D721Med (cell line): ENCODE measurements at regions not wholly inside any gene's neighbourhood (a gene's known extent, or its start where the extent isn't known, plus 50 kb on each side); places are given as distances from the start of the nearest gene placed in this dataset.
"Not testable (repeated sequence)": the region's sequence is repeated elsewhere in the genome, so short reads cannot be mapped to it uniquely, and the experiment has no call there.

ENCODE experiments used
- DNase-seq: peaks from one replicate; pipeline ENCODE4 v3.0.0; 2011; ENCODE audit warnings: low spot score; ENCODE audit not compliant: insufficient read length
- FAIRE-seq: peaks from 2 replicates; lab custom pipeline; 2011; peaks lifted over from hg19 to GRCh38; lab: Jason Lieb, UNC
- TF ChIP-seq, protein P1 (sequence below): IDR thresholded peaks from 2 replicates; pipeline ENCODE4 v1.5.1; 2012; ENCODE audit warnings: mild to moderate bottlenecking, control low read depth; ENCODE audit not compliant: insufficient read depth; ENCODE audit errors: missing control alignments

DNA sequence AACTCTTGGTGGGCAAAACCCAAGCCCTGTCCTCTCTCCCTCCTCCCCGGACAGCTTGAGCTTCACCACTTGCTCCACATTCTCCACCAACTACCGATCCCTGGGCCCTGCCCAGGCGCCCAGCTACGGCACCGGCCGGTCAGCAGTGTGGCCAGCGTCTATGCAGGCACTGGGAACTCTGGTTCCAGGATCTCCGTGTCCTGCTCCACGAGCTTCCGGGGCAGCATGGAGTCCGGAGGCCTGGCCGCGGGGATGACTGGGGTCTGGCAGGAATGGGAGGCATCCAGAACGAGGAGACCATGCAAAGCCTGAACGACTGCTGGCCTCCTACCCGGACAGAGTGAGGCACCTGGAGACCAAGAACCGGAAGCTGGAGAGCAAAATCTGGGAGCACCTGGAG, 68.9 kb upstream of the RTL6 start:
- no peak for FAIRE-seq
- TF ChIP-seq, protein P1, sequence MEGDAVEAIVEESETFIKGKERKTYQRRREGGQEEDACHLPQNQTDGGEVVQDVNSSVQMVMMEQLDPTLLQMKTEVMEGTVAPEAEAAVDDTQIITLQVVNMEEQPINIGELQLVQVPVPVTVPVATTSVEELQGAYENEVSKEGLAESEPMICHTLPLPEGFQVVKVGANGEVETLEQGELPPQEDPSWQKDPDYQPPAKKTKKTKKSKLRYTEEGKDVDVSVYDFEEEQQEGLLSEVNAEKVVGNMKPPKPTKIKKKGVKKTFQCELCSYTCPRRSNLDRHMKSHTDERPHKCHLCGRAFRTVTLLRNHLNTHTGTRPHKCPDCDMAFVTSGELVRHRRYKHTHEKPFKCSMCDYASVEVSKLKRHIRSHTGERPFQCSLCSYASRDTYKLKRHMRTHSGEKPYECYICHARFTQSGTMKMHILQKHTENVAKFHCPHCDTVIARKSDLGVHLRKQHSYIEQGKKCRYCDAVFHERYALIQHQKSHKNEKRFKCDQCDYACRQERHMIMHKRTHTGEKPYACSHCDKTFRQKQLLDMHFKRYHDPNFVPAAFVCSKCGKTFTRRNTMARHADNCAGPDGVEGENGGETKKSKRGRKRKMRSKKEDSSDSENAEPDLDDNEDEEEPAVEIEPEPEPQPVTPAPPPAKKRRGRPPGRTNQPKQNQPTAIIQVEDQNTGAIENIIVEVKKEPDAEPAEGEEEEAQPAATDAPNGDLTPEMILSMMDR: no peak
- no peak for DNase-seq

DNA sequence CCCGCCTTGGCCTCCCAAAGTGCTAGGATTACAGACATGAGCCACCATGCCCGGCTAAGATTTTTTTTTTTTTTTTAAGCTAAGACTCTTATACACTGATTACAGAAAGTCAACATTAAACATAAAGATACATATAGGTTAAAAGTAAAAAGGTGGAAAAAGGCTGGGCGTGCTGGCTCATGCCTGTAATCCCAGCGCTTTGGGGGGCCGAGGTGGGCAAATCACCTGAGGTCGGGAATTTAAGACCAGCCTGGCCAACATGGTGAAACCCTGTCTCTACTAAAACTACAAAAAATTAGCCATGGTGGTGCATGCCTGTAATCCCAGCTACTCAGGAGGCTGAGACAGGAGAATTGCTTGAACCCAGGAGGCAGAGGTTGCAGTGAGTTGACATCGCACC, 64.6 kb upstream of the RTL6 start:
- not testable (repeated sequence) for FAIRE-seq, DNase-seq

DNA sequence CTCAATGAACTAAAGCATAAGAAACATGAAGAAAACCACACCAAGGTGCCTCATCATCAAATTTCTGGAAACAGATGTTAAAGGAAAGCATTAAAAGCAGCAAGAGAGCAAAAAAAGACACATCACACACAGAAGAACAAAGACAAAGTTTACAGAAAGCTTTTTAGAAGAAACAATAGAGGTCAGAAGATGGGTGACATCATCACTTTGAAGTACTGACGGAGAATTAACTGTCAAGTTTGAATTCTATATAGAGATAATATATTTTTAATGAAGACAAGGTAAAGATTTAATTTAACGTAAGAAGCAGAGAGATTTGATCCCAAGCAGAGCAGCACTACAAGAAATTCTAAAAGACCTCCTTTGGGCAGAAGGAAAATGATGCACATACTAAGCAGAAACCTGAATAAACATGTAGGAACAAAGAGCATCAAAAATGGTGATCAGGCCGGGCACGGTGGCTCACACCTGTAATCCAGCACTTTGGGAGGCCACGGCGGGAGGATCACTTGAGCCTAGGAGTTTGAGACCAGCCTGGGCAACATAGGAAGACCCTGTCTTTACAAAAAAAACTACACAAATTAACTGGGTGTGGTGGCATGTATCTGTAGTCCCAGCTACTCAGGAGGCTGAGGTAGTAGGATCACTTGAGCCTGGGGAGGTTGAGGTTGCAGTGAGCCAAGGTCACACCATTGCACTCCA, 63.3 kb upstream of the RTL6 start:
- TF ChIP-seq, protein P1: no peak
- FAIRE-seq (no peak), DNase-seq (no peak)

DNA sequence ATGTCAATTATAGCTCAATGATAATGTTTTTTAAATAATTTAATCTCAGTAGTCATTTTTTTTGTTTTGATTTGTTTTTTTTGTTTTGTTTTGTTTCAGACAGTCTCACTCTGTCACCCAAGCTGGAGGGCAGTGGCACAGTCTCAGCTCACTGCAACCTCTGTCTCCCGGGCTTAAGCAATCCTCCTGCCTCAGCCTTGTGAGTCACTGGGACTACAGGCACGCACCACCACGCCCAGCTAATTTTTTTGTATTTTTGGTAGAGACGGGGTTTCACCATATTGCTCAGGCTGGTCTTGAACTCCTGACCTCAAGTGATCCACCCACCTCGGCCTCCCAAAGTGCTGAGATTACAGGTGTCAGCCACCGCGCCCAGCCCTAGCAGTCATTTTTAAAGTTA, 60.6 kb upstream of the RTL6 start:
- not testable (repeated sequence) for DNase-seq, FAIRE-seq

DNA sequence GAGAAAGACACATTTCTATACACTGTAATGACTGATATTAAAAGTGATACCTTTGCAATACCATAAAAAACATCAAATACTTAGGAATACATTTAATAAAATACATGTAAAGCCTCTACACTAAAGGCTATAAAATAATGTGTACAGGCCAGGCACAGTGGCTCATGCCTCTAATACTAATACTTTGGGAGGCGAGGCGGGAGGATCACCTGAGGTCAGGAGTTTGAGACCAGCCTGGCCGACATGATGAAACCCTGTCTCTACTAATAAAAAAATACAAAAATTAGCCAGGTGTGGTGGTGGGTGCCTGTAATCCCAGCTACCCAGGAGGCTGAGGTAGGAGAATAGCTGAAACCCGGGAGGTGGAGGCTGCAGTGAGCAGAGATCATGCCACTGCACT, 59.8 kb upstream of the RTL6 start:
- not testable (repeated sequence) for DNase-seq, FAIRE-seq

DNA sequence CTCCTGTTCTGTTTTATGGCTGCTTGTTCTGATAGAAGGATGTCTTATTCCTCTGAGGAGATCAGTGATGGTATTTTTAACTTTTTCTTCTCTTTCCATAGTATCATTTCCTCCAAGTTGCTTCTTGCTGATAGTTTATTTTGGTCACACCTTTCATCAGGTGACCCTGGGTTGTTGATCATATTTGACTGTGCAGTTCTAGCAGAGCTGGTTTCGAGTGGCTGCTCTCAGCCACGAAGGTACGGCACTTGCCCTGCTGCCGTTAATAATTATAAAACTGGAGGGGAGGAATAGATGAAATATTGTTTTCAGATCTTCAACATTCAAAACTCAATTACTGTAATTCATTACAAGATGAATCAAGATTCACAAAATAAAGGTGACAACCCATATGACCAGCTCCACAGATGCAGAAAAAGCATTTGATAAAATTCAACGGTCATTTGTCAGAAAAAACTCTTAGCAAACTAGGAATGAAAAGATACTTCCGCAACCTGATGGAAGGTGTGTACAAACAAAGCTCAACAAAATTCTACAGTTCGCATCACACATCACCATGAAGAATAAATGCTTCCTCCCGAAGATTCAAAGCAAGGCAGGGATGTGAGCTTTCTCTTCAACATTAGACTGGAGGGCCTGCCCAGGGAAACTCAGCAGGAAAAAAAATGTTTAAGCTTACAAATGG, 59.2 kb upstream of the RTL6 start:
- TF ChIP-seq, protein P1: no peak
- FAIRE-seq: no peak
- DNase-seq: no peak

DNA sequence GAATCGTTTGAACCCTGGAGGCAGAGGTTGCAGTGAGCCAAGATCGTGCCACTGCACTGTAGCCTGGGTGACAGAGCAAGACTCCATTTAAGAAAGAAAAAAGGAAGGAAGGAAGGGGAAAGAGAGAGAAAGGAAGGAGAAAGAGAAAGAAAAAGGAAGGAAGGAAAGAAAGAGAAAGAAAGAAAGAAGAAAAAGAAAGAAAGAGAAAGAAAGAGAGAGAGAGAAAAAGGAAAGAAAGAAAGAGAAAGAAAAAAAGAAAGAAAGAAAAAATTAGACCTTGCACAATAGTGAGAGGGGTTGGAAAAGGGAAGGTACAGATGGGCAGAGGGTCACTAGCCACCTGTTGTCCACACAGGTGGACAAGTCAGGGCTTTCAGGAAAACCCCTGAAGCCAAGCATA, 57.6 kb upstream of the RTL6 start:
- no peak for FAIRE-seq
- TF ChIP-seq, protein P1: no peak
- DNase-seq: no peak

DNA sequence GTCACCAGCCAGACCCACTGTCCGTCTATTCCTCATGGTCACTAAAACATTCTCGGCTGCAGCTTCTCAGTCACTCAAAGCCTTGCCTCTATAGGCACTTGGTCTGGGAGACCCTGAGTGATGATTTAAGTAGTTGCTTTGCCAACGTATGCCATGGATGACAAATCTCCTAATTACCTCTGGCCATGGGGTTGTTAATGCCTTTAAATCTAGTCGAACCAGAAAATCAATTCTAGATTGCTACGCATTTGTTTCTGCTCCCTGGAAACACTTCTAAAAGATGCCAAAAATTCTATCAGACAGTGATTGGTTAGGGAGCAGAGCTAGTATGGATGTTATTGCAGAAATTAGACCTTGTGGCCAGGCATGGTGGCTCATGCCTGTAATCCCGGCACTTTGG, 57.0 kb upstream of the RTL6 start:
- FAIRE-seq: no peak
- DNase-seq: no peak
- TF ChIP-seq, protein P1: no peak

DNA sequence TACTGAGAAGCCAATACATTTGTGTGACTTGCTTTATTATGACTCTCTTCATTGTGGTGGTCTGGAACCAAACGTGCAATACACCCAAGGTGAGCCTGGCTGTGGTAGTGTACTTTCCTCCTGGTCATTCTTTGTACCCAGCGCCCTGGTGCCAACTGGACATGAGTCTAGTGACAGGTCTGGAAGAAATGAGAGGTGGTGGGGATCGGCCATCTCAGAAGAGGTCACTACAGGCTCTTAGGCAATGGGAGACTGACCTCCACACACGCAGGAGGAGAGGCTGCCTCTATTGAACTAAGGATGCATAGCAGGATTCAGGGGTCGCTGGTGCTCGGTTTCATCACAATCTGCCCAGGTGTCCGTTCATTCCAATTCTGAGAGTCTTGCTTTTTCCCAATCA, 56.4 kb upstream of the RTL6 start:
- TF ChIP-seq, protein P1: no peak
- FAIRE-seq: no peak
- no peak for DNase-seq
